HS-5 (cell line): ENCODE measurements at regions not wholly inside any gene's neighbourhood (a gene's known extent, or its start where the extent isn't known, plus 50 kb on each side); places are given as distances from the start of the nearest gene placed in this dataset.
A peak's percentile ranks its signal among the peaks of the same experiment; 100 is the strongest.

ENCODE experiments used
- DNase-seq: peaks from one replicate; pipeline ENCODE4 v3.0.0-alpha.2; 2012; ENCODE audit warnings: low read depth

DNA sequence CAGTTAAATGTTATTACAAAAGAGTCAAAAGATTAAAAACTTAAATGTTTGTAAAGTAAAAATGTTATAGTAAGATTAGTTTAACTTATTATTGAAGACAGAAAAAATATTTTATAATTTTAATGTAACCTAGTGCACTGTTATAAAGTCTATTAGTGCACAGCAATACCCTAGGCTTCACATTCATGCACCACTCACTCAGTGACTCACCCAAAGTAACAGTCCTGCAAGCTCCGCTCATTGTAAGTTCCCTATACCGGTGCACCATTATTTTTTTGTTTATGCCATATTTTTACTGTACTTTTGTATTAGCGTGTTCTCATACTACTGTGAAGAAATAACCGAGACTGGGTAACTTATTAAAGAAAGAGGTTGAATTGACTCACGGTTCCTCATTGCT lies 759.7 kb upstream of the CDH7 start:
- no peak for DNase-seq

DNA sequence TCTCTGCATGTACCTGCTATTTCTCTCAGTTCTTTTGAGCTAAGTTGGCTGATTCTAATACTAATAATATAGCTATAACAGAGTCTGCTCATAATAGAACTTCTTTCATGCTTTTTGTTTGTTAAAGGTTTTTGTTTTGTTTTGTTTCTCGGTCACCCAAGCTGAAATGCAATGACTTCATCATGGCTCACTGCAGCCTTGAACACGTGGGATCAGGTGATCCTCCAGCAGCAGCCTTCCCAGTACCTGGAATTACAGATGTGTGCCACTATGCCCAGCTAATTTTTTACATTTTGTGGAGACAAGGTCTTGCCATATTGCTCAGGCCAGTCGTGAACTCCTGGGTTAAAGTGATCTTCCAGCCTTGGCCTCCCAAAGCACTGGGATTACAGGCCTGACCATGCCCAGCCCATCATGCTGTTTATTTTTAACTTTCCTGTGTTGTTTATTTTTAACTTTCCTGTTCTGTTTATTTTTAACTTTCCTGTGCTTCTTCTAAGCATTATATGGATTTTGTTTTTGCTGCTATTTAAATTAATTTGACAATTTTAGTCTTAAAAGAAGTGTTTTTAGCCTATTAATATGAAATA lies 763.8 kb upstream of the CDH7 start:
- no peak for DNase-seq

DNA sequence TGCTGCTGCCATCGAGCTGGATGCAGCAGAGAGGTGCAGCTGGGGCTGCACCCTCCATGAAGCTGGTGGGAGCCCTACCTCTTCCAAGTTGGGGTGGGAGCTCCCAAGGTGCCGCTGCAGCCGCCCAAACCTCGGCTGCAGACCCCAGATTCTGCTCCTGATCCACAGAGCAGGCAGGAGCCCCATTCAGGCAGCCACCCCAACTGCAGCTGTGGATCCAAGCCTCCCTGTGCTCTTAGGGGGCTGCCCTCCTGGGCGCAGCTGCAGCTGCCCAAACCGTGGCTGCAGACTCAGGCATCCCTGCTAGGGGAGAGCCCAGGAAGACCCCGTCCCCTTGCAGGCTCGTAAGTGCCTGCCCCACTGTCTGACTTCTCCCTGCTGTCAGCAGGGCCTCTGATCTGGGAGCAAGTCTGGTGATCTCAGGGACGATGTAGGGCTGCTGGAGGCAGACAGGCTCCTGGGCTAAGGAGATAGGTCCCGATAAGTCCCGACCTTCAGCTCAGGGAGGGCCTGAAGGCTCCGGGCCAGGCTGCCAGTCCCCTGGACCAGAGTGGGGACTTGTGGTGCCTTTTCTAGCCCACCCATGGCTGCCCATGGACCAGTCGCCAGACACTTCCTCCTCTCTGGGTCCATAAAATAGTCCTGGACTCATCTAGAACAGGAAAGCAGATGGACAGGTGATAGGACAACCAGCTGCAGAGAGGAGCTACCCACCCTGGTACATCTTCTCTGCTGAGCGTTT lies 767.1 kb upstream of the CDH7 start:
- DNase-seq: no peak

DNA sequence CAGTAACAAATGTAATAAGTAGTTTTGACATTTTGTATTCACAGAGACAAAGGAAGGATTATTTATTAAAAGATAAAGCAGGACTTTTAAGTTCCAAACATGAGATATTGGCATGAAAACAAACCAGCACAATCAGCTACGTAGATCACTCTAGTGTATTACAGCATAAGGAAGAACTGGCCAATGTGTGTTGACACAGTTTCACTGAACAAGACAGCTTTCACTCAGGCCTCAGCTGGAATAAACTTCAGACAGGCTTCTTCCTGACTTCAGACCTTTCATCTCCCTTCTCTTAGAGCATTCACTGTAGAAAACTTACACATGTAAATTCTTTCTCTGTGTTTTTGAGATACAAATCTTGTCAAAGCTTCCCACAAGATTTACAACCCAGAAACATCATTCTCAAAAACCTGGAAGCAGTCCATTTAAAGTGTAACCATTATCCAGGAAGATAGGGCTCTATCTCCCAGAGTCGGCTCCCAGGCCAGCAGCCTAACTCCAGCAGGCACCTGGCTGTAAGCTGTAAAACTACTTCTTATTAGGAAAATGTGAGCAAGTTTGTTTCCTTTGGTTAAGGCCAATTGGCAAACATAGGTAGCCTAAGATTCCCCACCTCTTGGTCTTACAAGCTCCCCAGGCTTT lies 768.3 kb upstream of the CDH7 start:
- DNase-seq: no peak

DNA sequence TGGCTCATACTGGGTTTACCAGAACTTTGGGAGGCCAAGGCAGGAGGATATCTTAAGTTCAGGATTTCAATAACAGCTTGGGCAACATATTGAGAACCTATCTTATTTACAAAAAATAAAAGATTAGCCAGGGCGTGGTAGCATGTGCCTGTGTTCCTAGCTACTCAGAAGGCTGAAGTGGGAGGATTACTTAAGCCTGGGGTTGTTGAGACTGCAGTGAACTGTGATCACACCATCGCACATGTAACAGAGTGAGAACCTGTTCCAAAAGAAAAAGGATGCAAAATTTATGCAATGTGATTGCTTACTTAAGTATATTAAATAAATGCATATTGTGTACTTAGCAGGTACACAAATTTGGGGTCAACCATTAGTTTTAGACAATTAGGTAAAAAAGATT lies 768.9 kb upstream of the CDH7 start:
- no peak for DNase-seq

DNA sequence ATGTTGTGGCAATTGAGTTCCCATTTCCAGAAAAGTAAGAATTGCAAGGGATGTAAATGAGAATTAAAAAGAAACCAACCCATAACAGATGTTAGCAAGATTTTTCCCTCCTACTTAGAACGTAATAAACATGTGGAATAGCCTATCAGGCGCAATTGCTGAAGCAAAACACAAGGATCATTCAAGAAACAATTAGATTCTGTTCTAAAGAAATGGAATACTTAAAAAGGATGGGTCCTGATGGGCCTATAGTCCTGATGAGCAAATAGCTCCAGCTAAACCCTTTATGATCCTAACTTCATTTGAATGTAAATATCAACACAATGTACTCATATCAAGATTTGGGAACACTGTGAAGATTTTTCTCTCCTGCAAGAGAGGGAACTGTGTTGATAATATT lies 771.0 kb upstream of the CDH7 start:
- DNase-seq: no peak

DNA sequence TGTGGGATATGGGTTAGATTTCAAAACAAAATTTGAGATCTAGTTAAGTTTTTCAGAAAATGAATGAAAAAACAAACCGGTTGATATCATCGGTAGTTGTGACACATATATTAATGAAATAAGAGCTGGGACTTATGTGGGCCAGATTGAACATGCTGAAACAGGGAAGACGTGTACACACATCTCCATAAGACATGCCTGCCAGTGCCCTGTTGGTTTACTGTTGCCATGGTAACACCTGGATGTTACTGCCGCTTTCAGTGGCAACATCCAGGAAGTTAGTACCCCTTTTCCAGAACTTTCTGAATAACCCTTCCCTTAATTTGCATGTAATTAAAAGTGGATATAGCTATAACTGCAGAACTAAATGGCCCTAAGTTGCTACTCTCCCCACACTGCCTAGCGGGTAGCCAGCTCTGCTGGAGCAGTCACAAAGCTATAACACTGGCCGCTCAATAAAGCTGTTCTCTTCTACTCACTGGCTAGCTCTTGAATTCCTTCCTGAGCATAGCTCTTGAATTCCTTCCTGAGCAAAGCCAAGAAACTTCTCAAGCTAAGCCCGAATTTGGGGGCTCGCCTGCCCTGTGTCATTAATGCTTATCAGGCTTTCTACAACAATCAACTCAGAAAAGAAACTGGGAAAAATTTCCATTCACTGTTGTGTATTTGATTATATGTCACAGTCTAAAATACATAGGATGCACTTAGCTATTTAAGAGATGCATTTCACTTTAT lies 776.3 kb upstream of the CDH7 start:
- no peak for DNase-seq

DNA sequence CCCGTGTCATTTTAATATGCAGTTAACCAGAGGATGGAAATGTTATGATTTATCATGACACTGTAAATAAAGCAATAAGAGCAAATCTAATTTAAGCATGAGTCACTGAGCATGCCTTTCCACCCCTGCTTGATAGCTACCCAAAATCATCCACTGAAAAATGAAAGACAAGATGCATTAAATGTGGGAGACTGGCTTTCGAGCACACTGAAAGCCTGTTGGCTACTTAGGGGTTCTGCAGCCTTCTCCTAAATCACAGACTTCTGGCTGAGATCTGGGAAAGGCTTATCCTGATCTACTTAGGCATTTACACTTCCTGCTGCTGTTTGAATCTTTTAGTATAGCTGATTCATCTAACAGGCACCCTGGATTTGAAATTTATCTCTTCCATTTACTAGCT lies 778.3 kb upstream of the CDH7 start:
- peak; percentile 4 for DNase-seq

DNA sequence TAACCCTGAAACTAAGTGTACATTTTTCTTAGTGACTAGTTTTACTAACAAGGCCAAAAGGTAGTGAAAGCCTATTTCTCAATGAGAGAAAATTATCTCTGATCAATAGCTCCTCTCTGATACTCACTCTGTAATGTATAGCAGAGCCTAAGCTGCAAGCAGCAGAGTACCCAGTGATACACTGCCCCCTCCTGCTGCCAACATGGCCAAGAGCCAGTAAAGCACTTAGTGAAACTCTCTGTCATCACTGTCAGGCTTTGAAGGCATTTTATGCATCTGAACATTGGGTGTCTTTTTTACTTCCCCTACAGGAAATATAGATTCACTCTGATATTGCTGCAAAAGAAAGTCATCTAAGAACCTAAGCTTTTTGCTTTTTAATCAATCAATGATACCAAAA lies 784.1 kb upstream of the CDH7 start:
- DNase-seq: no peak

DNA sequence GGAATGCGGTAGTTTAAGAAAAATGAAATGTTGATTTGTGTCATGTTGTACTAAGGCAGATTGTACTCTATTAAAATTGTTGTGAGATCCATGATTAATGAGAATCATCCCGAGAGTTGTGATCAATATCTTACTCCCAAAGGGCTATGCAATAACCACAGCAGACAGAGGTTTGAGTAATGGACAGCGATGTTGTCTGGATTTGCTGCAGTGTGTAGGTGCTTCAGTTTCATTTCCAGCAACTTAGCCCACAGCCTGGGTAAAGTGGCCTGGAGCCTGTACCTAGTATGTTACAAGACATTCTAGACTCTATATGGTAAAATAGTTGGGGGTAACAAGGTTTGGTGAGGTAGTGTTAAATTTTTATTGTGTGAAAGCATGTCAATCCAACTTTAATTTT lies 794.3 kb upstream of the CDH7 start:
- DNase-seq: no peak

DNA sequence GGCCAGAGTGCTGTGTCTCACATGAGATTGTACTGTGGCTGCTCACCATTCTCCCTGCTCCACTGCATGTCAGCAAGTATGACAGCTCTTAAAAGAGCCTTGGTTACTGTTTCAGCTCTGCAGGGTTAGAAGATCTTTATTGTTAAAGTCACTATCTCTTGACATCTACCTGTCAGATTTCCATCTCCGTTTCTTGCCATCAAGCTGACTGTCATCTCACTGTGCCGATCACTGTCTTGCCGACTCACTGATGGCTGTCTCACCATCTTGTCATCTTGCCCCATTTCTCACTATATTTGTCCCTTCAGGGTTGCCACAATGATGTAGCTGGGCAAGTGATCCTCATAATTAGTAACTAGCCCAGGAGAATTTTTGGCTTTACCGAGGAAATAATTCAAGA lies 800.9 kb upstream of the CDH7 start:
- DNase-seq: no peak

DNA sequence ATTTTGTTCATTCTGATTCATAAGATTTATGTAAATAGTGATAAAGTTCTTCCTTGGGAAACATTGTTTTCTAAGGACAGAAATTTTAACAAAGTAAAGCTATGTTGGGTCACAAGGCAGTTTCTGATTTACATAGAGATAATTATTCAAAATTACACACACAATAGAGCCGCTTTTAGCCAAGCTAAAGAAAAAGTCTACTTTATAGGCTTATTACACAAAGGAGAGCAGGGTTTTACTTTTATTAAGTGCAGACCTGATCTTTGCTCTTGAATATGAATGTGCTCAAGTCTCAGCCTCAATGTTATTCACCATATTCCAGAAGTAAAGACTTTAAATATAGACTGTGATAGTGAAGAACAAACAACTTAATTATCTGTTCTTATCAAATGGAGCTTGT lies 787.8 kb upstream of the LINC00305 start:
- no peak for DNase-seq

DNA sequence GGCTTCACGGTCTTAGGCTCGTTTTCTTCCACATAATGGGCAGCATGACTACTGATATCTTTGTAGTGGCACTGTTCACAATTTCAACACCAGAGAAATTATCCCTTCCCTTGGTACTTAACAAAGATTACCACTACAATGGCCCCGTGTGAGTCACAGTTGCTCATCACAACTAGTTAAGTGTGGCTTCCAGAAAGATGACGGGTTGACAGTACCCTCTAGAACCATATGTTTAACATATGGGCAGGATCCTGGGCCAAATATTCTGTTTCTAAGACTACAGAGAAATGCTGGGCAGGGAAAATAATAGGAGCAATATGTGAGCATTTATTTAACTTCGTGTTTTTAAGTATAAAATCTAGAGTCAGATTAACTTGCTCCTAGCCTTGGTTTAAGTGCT lies 780.1 kb upstream of the LINC00305 start:
- peak; percentile 79 for DNase-seq

DNA sequence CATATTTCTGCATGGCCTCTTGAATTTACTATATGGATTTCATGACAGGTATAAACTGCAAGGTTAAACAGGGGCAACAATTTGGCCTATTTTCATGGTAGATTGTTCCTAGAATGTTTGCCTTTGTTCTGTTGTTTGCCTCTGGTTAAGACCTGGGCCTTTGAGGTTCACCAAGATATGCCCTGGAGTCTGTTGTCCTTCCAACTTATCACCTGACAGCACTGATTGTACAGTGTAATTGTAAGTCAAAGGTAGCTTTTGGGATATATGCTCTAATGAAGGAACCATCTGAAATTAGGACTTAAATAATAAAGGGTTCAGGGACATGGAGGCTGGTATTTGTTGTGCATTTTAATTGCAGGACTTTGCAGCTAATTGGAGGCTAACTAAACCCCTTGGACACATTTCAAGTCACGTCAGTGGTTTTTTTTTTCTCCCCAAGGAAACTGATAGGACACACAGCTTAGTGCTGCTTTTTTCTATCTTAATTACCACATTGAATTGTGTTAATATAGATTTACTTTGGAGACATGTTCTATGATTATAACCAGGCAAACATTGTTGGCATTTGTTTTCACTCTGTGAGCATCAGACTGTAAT lies 771.2 kb upstream of the LINC00305 start:
- no peak for DNase-seq

DNA sequence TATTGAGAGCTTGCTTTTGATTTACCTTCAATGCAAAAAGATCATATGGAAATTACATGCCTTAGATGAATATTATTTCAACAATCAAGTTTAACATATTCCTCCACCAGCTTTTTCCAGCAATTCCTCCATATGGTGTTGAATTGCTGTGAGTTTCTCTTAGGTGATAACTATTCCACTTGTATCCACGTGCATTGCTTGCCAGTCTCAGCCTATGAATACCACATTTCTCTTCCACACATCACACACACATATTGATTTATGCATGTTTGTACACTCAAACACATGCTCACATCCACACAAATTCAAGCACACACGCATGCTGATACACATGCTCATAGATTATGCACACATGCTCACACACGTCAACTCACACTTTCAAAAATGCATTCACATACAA lies 770.0 kb upstream of the LINC00305 start:
- no peak for DNase-seq

DNA sequence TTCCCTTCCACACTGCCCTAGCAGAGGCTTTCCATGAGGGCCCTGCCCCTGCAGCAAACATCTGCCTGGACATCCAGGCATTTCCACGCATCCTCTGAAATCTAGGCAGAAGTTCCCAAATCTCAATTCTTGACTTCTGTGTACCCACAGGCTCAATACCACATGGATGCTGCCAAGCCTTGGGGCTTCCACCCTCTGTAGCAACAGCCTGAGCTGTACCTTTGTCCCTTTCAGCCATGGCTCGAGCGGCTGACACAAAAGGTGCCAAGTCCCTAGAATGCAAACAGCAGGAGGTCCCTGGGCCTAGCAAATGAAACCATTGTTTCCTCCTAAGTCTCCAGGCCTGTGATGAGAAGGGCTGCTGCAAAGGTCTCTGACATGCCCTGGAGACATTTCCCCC lies 744.5 kb upstream of the LINC00305 start:
- DNase-seq: no peak

DNA sequence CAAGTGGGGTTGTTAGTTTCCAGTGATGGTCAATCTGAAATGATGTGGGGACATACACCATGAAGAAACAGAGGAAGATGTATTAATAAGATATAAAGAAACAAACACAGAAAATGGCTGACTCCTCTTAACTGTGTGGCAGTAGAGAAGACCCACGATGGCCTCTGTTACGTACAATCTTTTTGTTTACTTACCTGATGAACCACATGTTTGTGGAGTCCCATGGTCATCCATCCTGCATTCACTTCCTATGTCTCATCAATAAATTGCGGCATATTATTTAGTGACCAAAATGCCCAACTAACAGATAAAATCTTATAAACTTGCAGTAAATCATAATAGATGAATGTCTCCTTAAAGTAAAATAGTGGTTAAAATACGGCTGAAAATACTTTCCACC lies 740.1 kb upstream of the LINC00305 start:
- DNase-seq: no peak

DNA sequence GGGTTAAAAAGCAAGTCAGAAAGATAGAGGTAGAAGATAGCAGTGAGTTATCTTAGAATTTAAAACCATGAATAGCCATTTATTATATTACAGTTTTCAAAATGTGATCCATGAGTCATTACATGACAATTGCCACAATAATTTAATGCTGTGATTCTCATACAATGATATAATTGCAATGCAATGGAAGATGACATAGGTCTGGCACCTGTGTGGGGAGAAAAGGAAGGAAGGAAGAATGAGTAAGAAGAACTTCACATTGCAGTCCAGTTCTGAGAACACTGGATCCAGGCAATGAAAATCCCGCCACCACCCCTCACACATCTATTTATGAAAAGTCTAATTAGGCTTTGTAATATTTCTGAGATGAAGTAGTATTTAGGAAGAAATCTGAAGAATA lies 738.1 kb upstream of the LINC00305 start:
- DNase-seq: no peak

DNA sequence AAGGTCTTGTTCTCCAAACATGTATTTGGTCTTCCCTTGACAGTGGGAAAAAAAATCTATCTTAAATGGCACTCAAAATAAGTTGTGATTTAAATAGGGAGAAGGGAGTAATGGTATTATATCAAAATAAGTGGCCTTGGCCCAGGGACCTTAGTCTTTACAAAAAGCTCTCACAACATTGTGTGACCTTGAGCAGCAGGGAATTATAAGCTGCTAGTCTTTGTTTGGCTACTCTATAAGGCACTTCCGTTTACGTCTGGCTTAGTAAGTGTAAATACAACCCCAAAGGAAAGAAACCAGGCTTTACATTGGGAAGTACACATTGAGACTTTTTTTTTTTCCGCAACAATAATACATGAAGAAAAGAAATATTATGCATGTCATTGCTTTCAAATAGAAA lies 734.0 kb upstream of the LINC00305 start:
- no peak for DNase-seq

DNA sequence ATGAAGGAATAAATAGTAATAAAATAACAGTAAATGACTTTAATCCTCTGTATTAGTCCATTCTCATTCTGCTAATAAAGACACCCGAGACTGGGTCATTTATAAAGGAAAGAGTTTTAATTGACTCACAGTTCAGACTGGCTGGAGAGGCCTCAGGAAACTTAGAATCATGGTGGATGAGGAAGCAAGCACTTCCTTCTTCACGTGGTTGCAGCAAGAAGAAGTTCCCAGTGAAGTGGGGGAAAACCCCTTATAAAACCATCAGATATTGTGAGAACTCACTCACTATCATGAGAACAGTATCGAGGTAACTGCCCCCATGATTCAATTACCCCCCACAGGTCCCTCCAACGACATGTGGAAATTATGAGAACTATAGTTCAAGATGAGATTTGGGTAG lies 727.9 kb upstream of the LINC00305 start:
- no peak for DNase-seq

DNA sequence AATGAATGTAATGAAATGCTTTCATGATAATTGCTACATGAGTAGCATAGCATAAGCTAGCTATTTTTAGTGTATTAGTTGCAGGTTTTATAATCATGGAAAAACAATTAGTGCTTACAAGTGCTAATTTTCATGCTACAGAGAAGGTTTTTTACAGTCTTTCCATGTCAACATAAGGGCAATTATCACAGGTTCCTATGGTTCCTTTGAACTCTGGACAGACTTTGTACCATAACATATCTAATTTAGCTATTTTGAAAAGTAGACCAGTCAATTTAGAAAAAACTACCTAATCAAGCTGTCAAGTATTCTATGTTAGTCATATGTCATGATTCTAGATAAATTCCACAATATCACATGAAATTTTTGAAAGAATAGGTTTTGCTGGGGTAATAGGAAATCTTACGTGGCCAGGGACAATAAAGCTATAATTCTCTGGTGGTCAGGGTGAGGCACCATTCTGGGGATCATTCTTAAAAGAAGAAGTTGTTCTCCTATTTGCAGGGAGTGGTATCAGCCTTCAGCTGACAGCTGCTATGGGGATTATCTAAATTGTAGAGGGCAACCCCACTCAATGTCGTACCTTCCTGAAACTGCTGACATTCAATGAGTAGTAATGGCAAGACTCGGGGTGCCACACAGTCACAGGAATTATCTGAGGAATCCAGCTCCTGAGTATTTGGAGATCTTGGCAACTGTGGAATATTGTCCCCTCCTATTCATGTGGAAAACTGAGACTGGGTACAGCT lies 724.0 kb upstream of the LINC00305 start:
- DNase-seq: no peak

DNA sequence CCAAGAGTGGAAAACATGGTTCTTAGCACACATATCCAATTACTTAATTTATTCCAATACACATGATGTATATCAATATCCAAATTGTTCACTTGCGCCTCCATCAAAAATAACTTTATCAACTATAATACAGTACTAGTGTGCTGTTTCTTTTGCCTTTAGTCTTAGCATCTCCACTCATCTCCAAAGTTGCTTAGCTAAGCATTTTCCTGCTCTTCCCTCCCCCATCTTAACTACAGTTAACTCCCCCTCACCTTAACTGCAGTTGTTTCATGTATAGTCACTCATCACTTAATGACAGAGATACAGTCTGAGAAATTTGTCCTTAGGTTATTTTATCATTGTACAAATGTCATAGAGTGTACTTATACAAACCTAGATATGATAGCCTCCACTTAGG lies 705.2 kb upstream of the LINC00305 start:
- DNase-seq: no peak
